Motor neuron (in vitro differentiated cells): ENCODE measurements at regions not wholly inside any gene's neighbourhood (a gene's known extent, or its start where the extent isn't known, plus 50 kb on each side); places are given as distances from the start of the nearest gene placed in this dataset.

Experiments
- ATAC-seq, 8 experiments: fragments of 200-7000 bp; cut with Tn5 transposase; replicated peaks in 6 of 8; 2 replicates each; pipeline ENCODE4 v1.8.0; 2021; ENCODE audit warnings: mild to moderate bottlenecking in 8 of 8, moderate library complexity in 8 of 8
- H3K27ac ChIP-seq, 2 donors: fragments of 250-450 bp; sonication (Bioruptor Pico); 2 replicates each; pipeline ENCODE4 v1.9.0; 2021; ENCODE audit warnings: antibody characterized with exemption in 2 of 2, mild to moderate bottlenecking in 2 of 2, moderate library complexity in 1 of 2
- H3K4me1 ChIP-seq, 2 donors: fragments of 250-450 bp; sonication (Bioruptor Pico); replicated peaks in 1 of 2; 2 replicates each; pipeline ENCODE4 v1.6.1; 2021; ENCODE audit warnings: antibody characterized with exemption in 2 of 2, mild to moderate bottlenecking in 2 of 2, moderate library complexity in 1 of 2
- H3K4me3 ChIP-seq, 5 donors: fragments of 250-450 bp; sonication (Bioruptor Pico); 2 replicates each; pipeline ENCODE4 v1.9.0; 2021; ENCODE audit warnings: antibody characterized with exemption in 5 of 5, mild to moderate bottlenecking in 5 of 5, moderate library complexity in 4 of 5
- WGBS, 10 experiments: fragments of 450-650 bp; shearing (Covaris generic); methylation state at CpG; one replicate each; pipeline ENCODE4 v1.0.0; 2022; 5-methylcytosine and 5-hydroxymethylcytosine counted together
- in situ Hi-C, 9 experiments: fragments of 400-800 bp; cut with MboI; loops; one replicate each; pipeline ENCODE4 v1.15.0; 2021; ENCODE audit warnings: low sequenced_read_pairs in 9 of 9, low pct_unique_long_range_greater_than_20kb in 2 of 9; ENCODE audit not compliant: unreplicated experiment in 9 of 9

DNA sequence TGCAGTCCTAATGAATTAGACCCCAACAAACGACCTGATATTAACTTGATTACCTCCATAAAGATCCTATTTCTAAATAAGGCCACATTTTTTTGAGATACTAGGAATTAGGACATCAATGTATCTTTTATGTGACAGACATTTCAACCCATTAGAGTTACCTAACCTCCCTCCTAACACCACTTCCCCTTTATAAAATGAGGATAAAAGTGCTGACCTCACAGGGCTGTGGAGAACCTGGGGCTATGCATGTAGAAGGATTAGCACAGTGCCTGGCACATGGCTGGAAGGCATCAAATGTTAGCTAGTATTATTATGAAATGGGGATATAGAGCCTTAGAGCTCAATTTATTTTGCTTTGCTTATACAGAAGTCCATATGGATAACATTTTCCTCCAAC is 53.5 kb upstream of the LRRN1 start:
- ATAC-seq = no peak
- no peak overlapping the region for H3K4me3 ChIP-seq
- 0 to 71% (median 17%) methylated on average over 1 of the region's 1 CpG; no CpG with 5 or more reads in 4 of the 10 experiments for WGBS, 10 experiments
- H3K27ac ChIP-seq = no peak overlapping the region
- peaks cover 0 to 10% of the 10 kb centered on the region in 2 donors for H3K4me1 ChIP-seq
- in situ Hi-C loops = no loop called here

DNA sequence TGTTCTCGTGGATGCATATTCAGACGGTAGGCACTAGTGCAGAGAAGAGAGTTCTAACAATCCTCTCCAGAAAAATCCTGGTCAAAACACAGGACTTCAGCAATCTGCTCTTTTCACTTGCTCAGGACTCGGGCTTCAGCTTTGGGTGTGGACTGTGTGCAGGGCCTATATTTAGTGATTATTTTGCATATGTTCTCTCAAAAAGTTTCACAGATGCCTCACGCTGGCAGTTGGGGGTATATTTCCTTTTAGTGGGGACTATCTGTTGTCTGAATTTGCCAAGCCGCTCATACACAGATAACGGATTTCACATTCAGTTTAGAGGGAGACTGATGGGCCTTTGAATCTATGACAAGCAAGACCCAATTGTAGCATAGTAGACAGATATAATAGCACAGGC is 54.4 kb upstream of the LRRN1 start:
- 0 to 98% (median 73%) methylated on average over 1 to 5 of the region's 6 CpGs; no CpG with 5 or more reads in 1 of the 10 experiments for WGBS, 10 experiments
- Histone ChIP-seq H3K4me1 (peaks cover 1 to 10% of the 10 kb centered on the region in 2 donors), H3K4me3 (no peak overlapping the region), H3K27ac (no peak overlapping the region)
- no peak for ATAC-seq
- in situ Hi-C loops = no loop called here

DNA sequence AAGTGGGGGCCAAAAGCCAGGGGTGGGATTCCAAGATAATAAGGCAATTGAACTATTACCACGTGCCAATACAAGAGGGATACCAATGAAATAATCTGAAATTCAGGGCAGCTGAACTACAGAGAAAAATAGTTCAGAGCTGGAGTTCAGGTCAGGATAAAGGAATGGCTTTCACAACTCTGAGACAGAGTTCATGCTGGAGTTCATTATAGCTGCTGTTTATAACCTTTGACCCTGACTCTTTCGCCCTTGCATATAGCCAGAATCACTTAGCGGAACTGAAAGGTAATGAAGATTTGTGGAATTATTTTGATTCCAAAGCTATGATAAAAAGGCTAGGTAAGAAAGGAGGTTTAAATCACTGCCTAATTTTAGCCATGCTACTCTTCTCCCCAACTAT is 55.5 kb upstream of the LRRN1 start:
- WGBS, 10 experiments = 9 to 93% (median 50%) methylated on average over 1 to 3 of the region's 3 CpGs; no CpG with 5 or more reads in 2 of the 10 experiments
- peaks cover 11 to 21% of the 10 kb centered on the region in 2 donors for H3K4me1 ChIP-seq
- no peak for ATAC-seq
- no peak overlapping the region for H3K4me3 ChIP-seq
- H3K27ac ChIP-seq = no peak overlapping the region
- in situ Hi-C loops = no loop called here

DNA sequence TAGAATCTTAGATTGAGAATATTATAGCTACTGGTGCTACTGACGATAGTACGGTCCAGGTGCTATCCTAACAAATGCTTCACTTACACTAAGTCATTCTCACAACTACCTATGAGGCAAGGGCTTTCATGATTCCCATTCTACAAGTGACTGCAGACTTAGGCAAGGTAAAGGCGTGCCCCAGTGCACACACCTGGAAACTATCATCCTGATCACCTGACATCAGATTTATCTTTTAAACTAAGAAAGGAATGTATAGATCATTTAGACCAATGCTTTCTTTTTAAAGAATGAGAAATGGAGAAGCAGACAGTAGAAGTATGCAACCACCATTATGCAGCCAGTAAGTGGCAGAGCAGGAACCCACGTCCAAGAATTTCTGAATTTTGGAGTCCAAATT is 59.2 kb upstream of the LRRN1 start:
- 0 to 100% (median 84%) methylated on average over 2 to 4 of the region's 4 CpGs; no CpG with 5 or more reads in 4 of the 10 experiments for WGBS, 10 experiments
- ATAC-seq = no peak
- in situ Hi-C loops = no loop called here
- Histone ChIP-seq H3K27ac (no peak overlapping the region), H3K4me1 (peaks cover 12 to 16% of the 10 kb centered on the region in 2 donors), H3K4me3 (no peak overlapping the region)

DNA sequence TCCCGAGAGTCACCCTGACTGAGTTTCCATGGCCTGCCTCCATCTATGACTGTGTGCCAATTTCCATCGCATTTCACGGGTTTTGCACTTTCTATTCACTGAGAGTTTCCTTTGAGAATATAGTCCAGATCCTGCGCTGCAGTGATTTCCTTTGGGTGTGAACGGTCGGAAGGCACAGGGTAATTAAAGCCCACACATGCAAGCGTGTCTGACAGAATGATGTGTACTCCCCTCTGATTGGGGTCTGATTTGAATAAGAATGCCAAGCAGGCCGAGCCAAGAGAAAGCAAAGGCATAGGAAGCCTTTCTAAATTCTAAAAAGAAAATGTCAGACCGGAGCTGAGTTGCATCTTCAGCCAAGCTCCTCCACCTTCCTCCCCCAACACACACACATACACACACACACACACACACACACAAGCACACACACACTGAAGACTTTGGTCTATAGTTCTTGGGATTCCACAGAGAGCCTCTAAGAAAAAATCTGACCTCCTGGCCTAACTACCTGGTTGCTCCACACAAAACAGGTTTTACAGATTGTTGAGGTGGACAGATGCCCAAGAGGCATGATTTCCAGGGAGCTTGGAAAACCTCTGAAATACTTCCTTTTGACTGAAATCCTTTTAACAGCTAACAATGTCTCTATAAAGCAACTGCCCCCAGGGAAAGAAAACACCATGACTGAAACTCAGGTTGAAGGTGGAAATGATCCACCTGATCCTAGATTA is 59.7 kb upstream of the LRRN1 start:
- peak in 5 of 8 experiments; percentile 79 to 99 (median 89) for ATAC-seq
- H3K4me1 ChIP-seq = peaks cover 12 to 16% of the 10 kb centered on the region in 2 donors
- 13 to 67% (median 31%) methylated on average over 2 to 8 of the region's 9 CpGs; no CpG with 5 or more reads in 2 of the 10 experiments for WGBS, 10 experiments
- H3K4me3 ChIP-seq = no peak overlapping the region
- no peak overlapping the region for H3K27ac ChIP-seq
- in situ Hi-C loops = no loop called here

DNA sequence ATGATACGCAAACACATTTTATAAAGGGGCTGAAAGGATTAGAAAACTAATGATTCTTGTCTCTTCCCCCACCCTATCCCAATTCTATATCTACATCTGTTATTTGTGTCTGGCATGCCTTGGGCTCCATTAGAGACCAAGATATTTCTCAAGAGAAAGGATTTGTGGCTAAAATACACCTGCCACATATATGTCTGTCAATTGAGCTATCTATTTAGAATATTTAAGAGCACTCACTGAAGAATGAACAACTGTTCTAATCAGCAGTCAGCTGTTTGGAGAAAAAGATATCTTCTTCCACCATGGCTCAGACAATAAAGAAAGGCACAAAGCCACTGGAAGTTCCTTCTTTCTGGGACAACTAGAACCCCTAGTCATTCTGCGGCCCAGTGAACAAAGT is 61.7 kb upstream of the LRRN1 start:
- in situ Hi-C loops = no loop called here
- H3K4me3 ChIP-seq = no peak overlapping the region
- ATAC-seq = no peak
- peaks cover 12 to 16% of the 10 kb centered on the region in 2 donors for H3K4me1 ChIP-seq
- no peak overlapping the region for H3K27ac ChIP-seq
- 20 to 100% (median 100%) methylated on average over 1 to 2 of the region's 2 CpGs; no CpG with 5 or more reads in 1 of the 10 experiments for WGBS, 10 experiments

DNA sequence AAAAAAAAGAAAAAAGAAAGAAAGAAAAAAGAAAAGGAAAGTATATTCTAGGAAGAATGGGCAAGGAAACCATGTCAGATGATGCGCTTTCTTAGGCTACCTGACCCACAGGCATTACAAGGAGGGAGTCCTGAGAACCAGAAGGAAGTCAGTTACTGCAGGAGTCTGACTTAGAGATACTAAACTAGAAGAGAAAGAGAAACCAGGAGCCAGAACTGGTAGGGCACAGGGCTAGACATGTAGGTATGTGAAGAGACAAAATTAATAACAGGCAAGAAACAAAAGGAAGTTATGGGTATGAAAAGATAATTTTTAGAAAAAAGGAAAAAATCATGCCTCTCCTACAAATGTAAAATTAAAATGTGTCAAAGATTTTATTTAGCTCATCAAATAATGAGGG is 63.3 kb upstream of the LRRN1 start:
- H3K4me3 ChIP-seq = no peak overlapping the region
- no peak for ATAC-seq
- 0 to 100% (median 91%) methylated on average over 1 of the region's 1 CpG for whole genome bisulfite sequencing, 10 experiments
- peaks cover 12 to 13% of the 10 kb centered on the region in 2 donors for H3K4me1 ChIP-seq
- H3K27ac ChIP-seq = no peak overlapping the region
- in situ Hi-C loops = no loop called here

DNA sequence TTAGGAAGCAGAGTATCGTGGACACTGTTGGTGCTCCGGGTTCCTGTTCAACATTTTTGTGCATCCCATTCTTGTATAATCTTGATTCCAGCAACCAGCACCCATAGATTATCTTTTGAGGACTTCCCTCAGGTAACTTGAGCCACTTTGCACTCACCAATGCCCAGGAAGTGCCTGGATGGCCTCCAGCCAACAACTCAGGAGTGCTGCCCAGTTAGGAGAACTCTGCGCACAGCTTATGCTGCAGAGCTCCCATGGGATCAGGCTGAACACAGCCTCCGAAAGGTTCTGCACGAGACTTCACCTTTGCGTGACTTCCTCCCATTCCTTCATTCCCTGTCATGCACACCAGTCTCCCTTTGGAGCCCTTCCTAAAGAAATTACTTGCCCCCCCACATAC is 64.3 kb upstream of the LRRN1 start:
- H3K4me3 ChIP-seq = no peak overlapping the region
- H3K27ac ChIP-seq = no peak overlapping the region
- in situ Hi-C loops = no loop called here
- 33 to 100% (median 80%) methylated on average over 1 to 6 of the region's 6 CpGs; no CpG with 5 or more reads in 3 of the 10 experiments for WGBS, 10 experiments
- H3K4me1 ChIP-seq = peaks cover 12 to 13% of the 10 kb centered on the region in 2 donors
- ATAC-seq = no peak

DNA sequence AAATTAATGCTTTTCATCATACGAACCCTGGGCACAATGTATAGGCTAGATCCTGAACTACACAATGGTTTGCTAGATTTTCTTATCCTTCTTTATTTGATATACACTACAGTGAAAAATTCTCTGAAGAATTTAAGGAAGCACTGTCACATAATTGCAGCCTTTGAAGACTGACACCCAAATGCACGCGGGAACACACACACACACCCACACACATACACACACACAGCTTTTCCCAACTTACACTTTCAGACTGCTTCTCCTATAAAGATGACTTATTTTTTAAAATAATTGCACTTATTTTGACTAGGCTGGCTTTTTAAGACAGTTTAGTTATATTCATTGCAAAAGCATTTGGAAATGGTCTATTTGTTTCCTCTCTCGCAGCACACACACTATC is 70.0 kb upstream of the LRRN1 start:
- WGBS, 10 experiments = 0 to 100% (median 68%) methylated on average over 1 to 4 of the region's 4 CpGs; no CpG with 5 or more reads in 1 of the 10 experiments

DNA sequence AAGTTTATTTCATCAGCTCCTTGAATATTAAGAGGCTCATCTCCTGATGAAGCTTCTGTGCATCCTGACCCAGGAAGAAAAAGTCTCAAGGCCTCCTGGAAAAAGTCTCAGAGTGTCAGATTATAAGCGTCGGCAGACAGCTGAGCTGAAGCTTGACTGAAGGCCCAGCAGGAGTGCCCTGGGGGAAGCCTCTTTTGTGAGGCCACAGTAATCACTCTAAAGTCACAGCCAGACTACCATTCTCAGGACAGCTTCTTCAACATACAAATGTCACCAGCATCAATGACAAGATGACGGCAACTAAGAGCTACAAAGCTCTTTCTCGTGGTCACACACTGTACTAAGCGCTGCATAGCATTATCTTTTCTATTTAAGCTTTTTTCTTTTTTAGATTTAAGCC is 72.7 kb upstream of the LRRN1 start:
- in situ Hi-C loops = no loop called here

More for the DNA sequence above, 70.0 kb upstream of the LRRN1 start:
- Histone ChIP-seq H3K27ac (no peak overlapping the region), H3K4me3 (no peak overlapping the region), H3K4me1 (peaks cover 0 to 2% of the 10 kb centered on the region in 2 donors)
- no peak for ATAC-seq
- in situ Hi-C loops = no loop called here

DNA sequence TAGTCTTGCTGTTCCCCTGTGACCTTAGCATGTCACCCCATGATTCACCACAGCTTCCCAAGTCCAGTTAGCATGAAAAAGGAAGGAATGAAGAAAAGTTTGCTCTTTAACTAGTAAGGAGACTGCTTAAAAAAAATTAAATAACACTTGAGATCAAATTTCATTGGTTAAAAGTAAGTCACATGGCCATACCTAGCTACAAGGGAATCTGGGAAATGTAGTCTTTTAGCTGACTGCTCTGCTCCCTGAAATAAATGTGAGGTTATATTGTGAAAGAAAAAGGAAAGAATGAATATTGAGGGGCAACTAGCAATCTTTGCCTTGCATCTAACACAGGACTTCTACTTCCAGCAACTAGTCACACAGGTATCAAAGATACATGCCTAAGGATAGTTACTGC is 84.7 kb upstream of the LRRN1 start:
- no peak overlapping the region for H3K27ac ChIP-seq
- H3K4me3 ChIP-seq = no peak overlapping the region
- in situ Hi-C loops = no loop called here
- no peak for ATAC-seq
- peaks cover 0 to 7% of the 10 kb centered on the region in 2 donors for H3K4me1 ChIP-seq

More for the DNA sequence above, 72.7 kb upstream of the LRRN1 start:
- no peak overlapping the region for H3K4me3 ChIP-seq
- H3K4me1 ChIP-seq = peaks cover 0 to 2% of the 10 kb centered on the region in 2 donors
- no peak overlapping the region for H3K27ac ChIP-seq
- no peak for ATAC-seq
- WGBS, 10 experiments = 14 to 54% (median 29%) methylated on average over 2 to 5 of the region's 5 CpGs; no CpG with 5 or more reads in 3 of the 10 experiments

DNA sequence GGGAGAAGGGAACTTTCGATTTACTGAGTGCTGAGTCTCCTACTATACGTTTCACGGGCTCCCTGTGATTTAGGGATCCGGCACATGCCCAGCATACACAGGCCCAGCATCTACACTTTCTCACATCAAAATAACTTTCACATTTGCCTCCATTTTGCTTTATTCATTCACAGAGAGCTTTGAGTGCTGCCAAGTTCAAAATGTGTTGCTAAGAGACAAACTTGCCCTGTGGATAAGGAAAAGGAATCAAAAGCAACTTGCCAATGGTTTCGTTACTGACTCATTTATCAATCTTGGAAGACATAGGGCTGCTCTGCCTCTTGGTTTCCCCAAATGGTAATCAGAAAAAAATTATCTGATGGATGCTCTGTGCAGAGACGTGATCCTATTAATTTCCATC is 86.3 kb upstream of the LRRN1 start:
- WGBS, 10 experiments = 0 to 100% (median 64%) methylated on average over 2 to 6 of the region's 6 CpGs; no CpG with 5 or more reads in 2 of the 10 experiments
- H3K4me3 ChIP-seq = no peak overlapping the region
- ATAC-seq = no peak
- H3K27ac ChIP-seq = no peak overlapping the region
- H3K4me1 ChIP-seq = peaks cover 0 to 7% of the 10 kb centered on the region in 2 donors
- in situ Hi-C loops = no loop called here

DNA sequence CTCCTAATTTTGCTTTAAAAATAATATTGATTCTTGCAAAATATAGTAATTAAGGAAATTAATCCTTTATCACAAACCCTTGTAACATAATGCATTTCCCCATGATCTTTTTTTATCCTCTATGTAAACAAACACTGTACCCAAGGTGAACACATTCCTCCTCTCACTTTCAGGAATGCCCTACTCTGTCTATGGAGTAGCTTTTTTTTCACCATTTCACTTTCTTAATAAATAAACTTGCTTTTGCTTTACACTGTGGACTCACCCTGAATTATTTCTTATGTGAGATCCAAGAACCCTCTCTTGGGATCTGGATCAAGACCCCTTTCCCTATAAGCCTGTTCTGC is 90.5 kb upstream of the LRRN1 start:
- ATAC-seq = no peak
- no peak overlapping the region for H3K4me3 ChIP-seq
- no peak overlapping the region for H3K27ac ChIP-seq
- peaks cover 4 to 12% of the 10 kb centered on the region in 2 donors for H3K4me1 ChIP-seq
- in situ Hi-C loops = no loop called here
